ENCODE measurements at regions not wholly inside any gene's neighbourhood (a gene's known extent, or its start where the extent isn't known, plus 50 kb on each side); places are given as distances from the start of the nearest gene placed in this dataset.
"Not testable (repeated sequence)": the region's sequence is repeated elsewhere in the genome, so short reads cannot be mapped to it uniquely, and the experiment has no call there.

GRCh38 chr5:159593518-159594073 is 263.3 kb upstream of the IL12B start:
- Mint-ChIP-seq H3K27me3 (ENCODE audit: low read depth) (no peaks in the 10 kb centered on the region), H3K27ac (no peak overlapping the region), H3K4me3 (no peak overlapping the region), H3K9me3 (peaks cover 26% of the 10 kb centered on the region), H3K4me1 (no peaks in the 10 kb centered on the region), H3K36me3 (peaks cover 3% of the 10 kb centered on the region)
- TF ChIP-seq CTCF (IDR thresholded peaks at IDR 0.05; ENCODE audit: unreplicated experiment): no peak
- DNase-seq (ENCODE audit: low spot score in 2 of 2, unreplicated experiment in 2 of 2): no peak

GRCh38 chr5:159595561-159595960 is 265.3 kb upstream of the IL12B start:
- H3K9me3 Mint-ChIP-seq: peaks cover 28% of the 10 kb centered on the region
- H3K27ac Mint-ChIP-seq, H3K4me1 Mint-ChIP-seq: not testable (repeated sequence)

GRCh38 chr5:159601216-159601615 is 270.9 kb upstream of the IL12B start:
- Mint-ChIP-seq H3K4me3 (no peak overlapping the region), H3K27ac (no peak overlapping the region), H3K27me3 (ENCODE audit: low read depth) (no peaks in the 10 kb centered on the region), H3K36me3 (peaks cover 3% of the 10 kb centered on the region), H3K9me3 (peaks cover 28% of the 10 kb centered on the region), H3K4me1 (no peaks in the 10 kb centered on the region)
- no peak for TF ChIP-seq CTCF (IDR thresholded peaks at IDR 0.05; ENCODE audit: unreplicated experiment)
- no peak for DNase-seq (ENCODE audit: low spot score in 2 of 2, unreplicated experiment in 2 of 2)

More at GRCh38 chr5:159595561-159595960, 265.3 kb upstream of the IL12B start:
- not testable (repeated sequence) for H3K4me3 Mint-ChIP-seq; DNase-seq (ENCODE audit: low spot score in 2 of 2, unreplicated experiment in 2 of 2); H3K36me3 Mint-ChIP-seq; H3K27me3 Mint-ChIP-seq (ENCODE audit: low read depth)

GRCh38 chr5:159602434-159602833 is 272.1 kb upstream of the IL12B start:
- no peak for DNase-seq (ENCODE audit: low spot score in 2 of 2, unreplicated experiment in 2 of 2)
- Mint-ChIP-seq H3K27me3 (ENCODE audit: low read depth) (no peaks in the 10 kb centered on the region), H3K27ac (no peak overlapping the region), H3K4me1 (no peaks in the 10 kb centered on the region), H3K9me3 (peaks cover 24% of the 10 kb centered on the region), H3K4me3 (no peak overlapping the region), H3K36me3 (peaks cover 1% of the 10 kb centered on the region)
- TF ChIP-seq CTCF (IDR thresholded peaks at IDR 0.05; ENCODE audit: unreplicated experiment): no peak

DNA sequence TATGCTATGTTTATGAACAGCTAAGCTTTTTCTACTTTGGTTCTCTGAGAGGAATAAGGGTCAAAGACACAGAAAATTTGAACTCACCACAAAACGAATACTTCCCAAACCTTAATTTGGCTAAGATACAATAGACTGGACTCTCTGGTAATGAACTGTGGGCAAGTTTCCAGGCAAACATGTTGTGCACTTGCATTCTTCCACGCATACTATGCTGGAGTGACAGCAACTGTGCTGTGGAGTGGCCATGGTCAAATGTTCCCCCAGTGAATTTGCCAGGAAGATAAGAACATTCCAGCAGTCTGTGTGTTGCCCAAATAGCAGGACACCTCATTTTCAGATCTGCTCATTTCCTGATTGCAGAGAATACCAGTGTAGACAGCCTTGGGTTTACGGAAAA is 275.3 kb upstream of the IL12B start:
- H3K4me1 Mint-ChIP-seq: no peaks in the 10 kb centered on the region
- H3K27ac Mint-ChIP-seq: no peak overlapping the region
- no peaks in the 10 kb centered on the region for H3K36me3 Mint-ChIP-seq
- no peaks in the 10 kb centered on the region for H3K27me3 Mint-ChIP-seq (ENCODE audit: low read depth)
- no peak for TF ChIP-seq CTCF (IDR thresholded peaks at IDR 0.05; ENCODE audit: unreplicated experiment)
- DNase-seq (ENCODE audit: low spot score in 2 of 2, unreplicated experiment in 2 of 2): no peak
- H3K9me3 Mint-ChIP-seq: peaks cover 31% of the 10 kb centered on the region
- no peak overlapping the region for H3K4me3 Mint-ChIP-seq

GRCh38 chr5:159609359-159609758 is 279.1 kb upstream of the IL12B start:
- Mint-ChIP-seq H3K4me3 (no peak overlapping the region), H3K27ac (no peak overlapping the region), H3K9me3 (peaks cover 14% of the 10 kb centered on the region), H3K36me3 (no peaks in the 10 kb centered on the region), H3K27me3 (ENCODE audit: low read depth) (no peaks in the 10 kb centered on the region), H3K4me1 (no peaks in the 10 kb centered on the region)
- TF ChIP-seq CTCF (IDR thresholded peaks at IDR 0.05; ENCODE audit: unreplicated experiment): no peak
- no peak for DNase-seq (ENCODE audit: low spot score in 2 of 2, unreplicated experiment in 2 of 2)

Data from mesothelial cell of epicardium (in vitro differentiated cells).